NB4 (cell line): ENCODE measurements at regions not wholly inside any gene's neighbourhood (a gene's known extent, or its start where the extent isn't known, plus 50 kb on each side); places are given as distances from the start of the nearest gene placed in this dataset.

Experiments
- MYC ChIP-seq: IDR thresholded peaks from 2 replicates; pipeline ENCODE4 v1.6.1; 2011; ENCODE audit warnings: low read depth, low read length
- POLR2A ChIP-seq: IDR thresholded peaks from 2 replicates; pipeline ENCODE4 v1.6.1; 2011; ENCODE audit warnings: mild to moderate bottlenecking; ENCODE audit not compliant: insufficient read length; ENCODE audit errors: extremely low read depth
- TF ChIP-seq, protein P1 (sequence below): IDR thresholded peaks from one replicate; pipeline ENCODE4 v1.5.1; 2012; ENCODE audit warnings: low read depth, low read length
- TF ChIP-seq, protein P2 (sequence below): IDR thresholded peaks from 2 replicates; pipeline ENCODE4 v1.6.1; 2011; ENCODE audit warnings: low read depth, low read length

GRCh38 chr6:6870921-6871320, 236.8 kb upstream of the RREB1 start:
- TF ChIP-seq, protein P1, sequence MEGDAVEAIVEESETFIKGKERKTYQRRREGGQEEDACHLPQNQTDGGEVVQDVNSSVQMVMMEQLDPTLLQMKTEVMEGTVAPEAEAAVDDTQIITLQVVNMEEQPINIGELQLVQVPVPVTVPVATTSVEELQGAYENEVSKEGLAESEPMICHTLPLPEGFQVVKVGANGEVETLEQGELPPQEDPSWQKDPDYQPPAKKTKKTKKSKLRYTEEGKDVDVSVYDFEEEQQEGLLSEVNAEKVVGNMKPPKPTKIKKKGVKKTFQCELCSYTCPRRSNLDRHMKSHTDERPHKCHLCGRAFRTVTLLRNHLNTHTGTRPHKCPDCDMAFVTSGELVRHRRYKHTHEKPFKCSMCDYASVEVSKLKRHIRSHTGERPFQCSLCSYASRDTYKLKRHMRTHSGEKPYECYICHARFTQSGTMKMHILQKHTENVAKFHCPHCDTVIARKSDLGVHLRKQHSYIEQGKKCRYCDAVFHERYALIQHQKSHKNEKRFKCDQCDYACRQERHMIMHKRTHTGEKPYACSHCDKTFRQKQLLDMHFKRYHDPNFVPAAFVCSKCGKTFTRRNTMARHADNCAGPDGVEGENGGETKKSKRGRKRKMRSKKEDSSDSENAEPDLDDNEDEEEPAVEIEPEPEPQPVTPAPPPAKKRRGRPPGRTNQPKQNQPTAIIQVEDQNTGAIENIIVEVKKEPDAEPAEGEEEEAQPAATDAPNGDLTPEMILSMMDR, result no peak
- TF ChIP-seq POLR2A (no peak), MYC (no peak)
- TF ChIP-seq, protein P2, sequence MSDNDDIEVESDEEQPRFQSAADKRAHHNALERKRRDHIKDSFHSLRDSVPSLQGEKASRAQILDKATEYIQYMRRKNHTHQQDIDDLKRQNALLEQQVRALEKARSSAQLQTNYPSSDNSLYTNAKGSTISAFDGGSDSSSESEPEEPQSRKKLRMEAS, result no peak
